GM23338 (cell line): ENCODE measurements at regions not wholly inside any gene's neighbourhood (a gene's known extent, or its start where the extent isn't known, plus 50 kb on each side); places are given as distances from the start of the nearest gene placed in this dataset.

ENCODE experiments used
- ATAC-seq: fragments of 200-7000 bp; cut with Tn5 transposase; 3 replicates; pipeline ENCODE4 v1.9.1; 2020
- DNase-seq: peaks from one replicate; pipeline ENCODE4 v3.0.0-alpha.2; 2015; ENCODE audit warnings: low spot score
- H2AFZ ChIP-seq: fragments of 200-600 bp; sonication (generic); 2 replicates; pipeline ENCODE4 v1.8.0; 2016; ENCODE audit warnings: antibody characterized with exemption, mild to moderate bottlenecking, moderate library complexity
- H3F3A ChIP-seq: fragments of 200-600 bp; sonication (generic); replicated peaks from 2 replicates; pipeline ENCODE4 v1.8.0; 2017; ENCODE audit warnings: antibody characterized with exemption, mixed run types, low read depth
- H3K27ac ChIP-seq: fragments of 200-600 bp; sonication (generic); 2 replicates; pipeline ENCODE4 v1.6.1; 2016; ENCODE audit warnings: low read depth
- H3K27me3 ChIP-seq: fragments of 200-600 bp; sonication (generic); 2 replicates; pipeline ENCODE4 v1.8.0; 2016; ENCODE audit warnings: mild to moderate bottlenecking, mixed run types, moderate library complexity; ENCODE audit not compliant: insufficient read depth
- H3K36me3 ChIP-seq: fragments of 200-600 bp; sonication (generic); 2 replicates; pipeline ENCODE4 v1.8.0; 2016; ENCODE audit warnings: mild to moderate bottlenecking; ENCODE audit not compliant: insufficient read depth
- H3K4me1 ChIP-seq: fragments of 200-600 bp; sonication (generic); 2 replicates; pipeline ENCODE4 v1.8.0; 2016; ENCODE audit warnings: mild to moderate bottlenecking, moderate library complexity; ENCODE audit not compliant: insufficient read depth
- H3K4me2 ChIP-seq: fragments of 200-600 bp; sonication (generic); 2 replicates; pipeline ENCODE4 v1.7.1; 2017; ENCODE audit warnings: mixed run types
- H3K4me3 ChIP-seq: fragments of 200-600 bp; sonication (generic); 2 replicates; pipeline ENCODE4 v1.6.1; 2016; ENCODE audit warnings: mixed run types
- H3K79me2 ChIP-seq: fragments of 200-600 bp; sonication (generic); replicated peaks from 2 replicates; pipeline ENCODE4 v1.8.0; 2017; ENCODE audit warnings: mild to moderate bottlenecking; ENCODE audit not compliant: insufficient read depth
- H3K9me2 ChIP-seq: fragments of 200-600 bp; sonication (generic); 2 replicates; pipeline ENCODE4 v1.8.0; 2017; ENCODE audit not compliant: insufficient read depth
- H4K20me1 ChIP-seq: fragments of 200-600 bp; sonication (generic); replicated peaks from 2 replicates; pipeline ENCODE4 v1.8.0; 2017; ENCODE audit warnings: mild to moderate bottlenecking; ENCODE audit not compliant: insufficient read depth
- H3K27ac Mint-ChIP-seq: 2 replicates; pipeline ENCODE4 v1.8.0; 2020; ENCODE audit warnings: inconsistent platforms, mild to moderate bottlenecking, moderate library complexity, mixed read lengths
- H3K27me3 Mint-ChIP-seq: 3 replicates; pipeline ENCODE4 v1.8.0; 2022; ENCODE audit warnings: low read depth, mild to moderate bottlenecking, moderate library complexity, mixed read lengths, inconsistent platforms; ENCODE audit not compliant: insufficient read depth, poor library complexity
- H3K36me3 Mint-ChIP-seq: 3 replicates; pipeline ENCODE4 v1.8.0; 2021; ENCODE audit warnings: low read depth, mild to moderate bottlenecking, inconsistent platforms, moderate library complexity, mixed read lengths
- H3K4me1 Mint-ChIP-seq: 3 replicates; pipeline ENCODE4 v1.8.0; 2020; ENCODE audit warnings: mild to moderate bottlenecking, inconsistent platforms, mixed read lengths
- H3K4me3 Mint-ChIP-seq: 3 replicates; pipeline ENCODE4 v1.8.0; 2021; ENCODE audit warnings: moderate library complexity, mild to moderate bottlenecking, inconsistent platforms, mixed read lengths
- H3K9me3 Mint-ChIP-seq: 3 replicates; pipeline ENCODE4 v1.8.0; 2020; ENCODE audit warnings: moderate library complexity, mild to moderate bottlenecking, inconsistent platforms, mixed read lengths
- CREB1 ChIP-seq: fragments of 250-450 bp; sonication (Bioruptor Pico); IDR thresholded peaks from 2 replicates; pipeline ENCODE4 v1.5.0; 2020; ENCODE audit warnings: low read depth, mild to moderate bottlenecking, moderate library complexity
- CTCF ChIP-seq, 2 experiments: fragments of 200-600 bp in 1 of 2; sonication (generic) in 1 of 2; conservative IDR thresholded peaks; 2 replicates each; pipeline versions ENCODE4 v1.5.1 to v1.6.1; 2016 to 2017; ENCODE audit warnings: antibody characterized with exemption in 2 of 2, low read depth in 2 of 2, mild to moderate bottlenecking in 2 of 2, moderate library complexity in 1 of 2
- ETS1 ChIP-seq: IDR thresholded peaks from 2 replicates; pipeline ENCODE4 v1.6.1; 2016; ENCODE audit warnings: antibody characterized with exemption
- EZH2 ChIP-seq: fragments of 200-600 bp; sonication (generic); IDR thresholded peaks from one replicate; pipeline ENCODE4 v1.8.0; 2017; ENCODE audit warnings: antibody characterized with exemption, mild to moderate bottlenecking, low read depth; ENCODE audit not compliant: unreplicated experiment
- EZH2phosphoT487 ChIP-seq: fragments of 200-600 bp; sonication (generic); IDR thresholded peaks from one replicate; pipeline ENCODE4 v1.8.1; 2018; ENCODE audit warnings: antibody characterized with exemption; ENCODE audit not compliant: unreplicated experiment
- JUNB ChIP-seq: IDR thresholded peaks from one replicate; pipeline ENCODE4 v1.6.1; 2016; ENCODE audit warnings: antibody characterized with exemption; ENCODE audit not compliant: unreplicated experiment
- NANOG ChIP-seq: IDR thresholded peaks from 2 replicates; pipeline ENCODE4 v1.6.1; 2016; ENCODE audit warnings: antibody characterized with exemption, borderline replicate concordance
- POLR2AphosphoS5 ChIP-seq: IDR thresholded peaks from 2 replicates; pipeline ENCODE4 v1.6.1; 2016; ENCODE audit warnings: antibody characterized with exemption, low read depth
- REST ChIP-seq: IDR thresholded peaks from one replicate; pipeline ENCODE4 v1.6.1; 2018; ENCODE audit warnings: antibody characterized with exemption; ENCODE audit not compliant: unreplicated experiment
- STAT1 ChIP-seq: IDR thresholded peaks from one replicate; pipeline ENCODE4 v1.6.1; 2016; ENCODE audit warnings: antibody characterized with exemption; ENCODE audit not compliant: unreplicated experiment
- ZNF114 ChIP-seq: fragments of 250-450 bp; sonication (Bioruptor Pico); IDR thresholded peaks from 2 replicates; pipeline ENCODE4 v1.5.0; 2020; ENCODE audit warnings: mild to moderate bottlenecking, moderate library complexity
- ZNF331 ChIP-seq: fragments of 250-450 bp; sonication (Bioruptor Pico); IDR thresholded peaks from 2 replicates; pipeline ENCODE4 v1.5.0; 2020; ENCODE audit warnings: low read depth, mild to moderate bottlenecking, moderate library complexity
- ZNF462 ChIP-seq: fragments of 250-450 bp; sonication (Bioruptor Pico); IDR thresholded peaks from 2 replicates; pipeline ENCODE4 v1.5.0; 2020; ENCODE audit warnings: mild to moderate bottlenecking, moderate library complexity

GRCh38 chr7:149607683-149608082 lies 110.1 kb upstream of the ZNF746 start (continued):
- TF ChIP-seq EZH2phosphoT487 (no peak), CREB1 (CRISPR knock-in tag) (no peak), ZNF331 (CRISPR knock-in tag) (no peak)

GRCh38 chr7:149606826-149607225 lies 109.2 kb upstream of the ZNF746 start:
- no peak overlapping the region for H2AFZ ChIP-seq
- no peak overlapping the region for H3K4me3 ChIP-seq
- no peak overlapping the region for H3K27ac ChIP-seq
- H3K4me1 ChIP-seq: no peaks in the 10 kb centered on the region
- DNase-seq (no peak), ATAC-seq (no peak)
- H3K4me1 Mint-ChIP-seq: no peaks in the 10 kb centered on the region
- no peak overlapping the region for H3K4me3 Mint-ChIP-seq
- H3K27me3 ChIP-seq: no peaks in the 10 kb centered on the region
- no peak overlapping the region for H3K27ac Mint-ChIP-seq
- no peak for TF ChIP-seq ZNF114 (CRISPR knock-in tag)
- no peak for TF ChIP-seq ZNF462 (CRISPR knock-in tag)
- TF ChIP-seq CTCF (conservative IDR thresholded peaks at IDR 0.05; ENCODE audit: low read depth in 2 of 2): no peak
- no peak for TF ChIP-seq STAT1
- no peak for TF ChIP-seq JUNB
- TF ChIP-seq ETS1: no peak
- no peak for TF ChIP-seq CREB1 (CRISPR knock-in tag)
- no peak for TF ChIP-seq ZNF331 (CRISPR knock-in tag)
- no peak for TF ChIP-seq NANOG
- no peak for TF ChIP-seq REST
- TF ChIP-seq EZH2: no peak
- TF ChIP-seq POLR2AphosphoS5: no peak
- no peak for TF ChIP-seq EZH2phosphoT487
- H3K4me2 ChIP-seq: no peak overlapping the region
- H3K9me2 ChIP-seq: no peaks in the 10 kb centered on the region
- H3F3A ChIP-seq: no peaks in the 10 kb centered on the region
- H3K27me3 Mint-ChIP-seq: peaks cover 2% of the 10 kb centered on the region
- peaks cover 49% of the 10 kb centered on the region for H3K36me3 Mint-ChIP-seq
- H3K36me3 ChIP-seq: no peaks in the 10 kb centered on the region; the same call in none of the 2 replicates
- no peaks in the 10 kb centered on the region; the same call in 1 of the 2 replicates for H4K20me1 ChIP-seq
- H3K79me2 ChIP-seq: no peaks in the 10 kb centered on the region; the same call in 1 of the 2 replicates
- no peaks in the 10 kb centered on the region for H3K9me3 Mint-ChIP-seq
